BJ (cell line): ENCODE measurements at regions not wholly inside any gene's neighbourhood (a gene's known extent, or its start where the extent isn't known, plus 50 kb on each side); places are given as distances from the start of the nearest gene placed in this dataset.

Experiments used
- CTCF ChIA-PET: fragments of 350-600 bp; formaldehyde crosslinking; extraction: SDS; loops from one replicate; lab custom pipeline; 2021; ENCODE audit warnings: antibody characterized with exemption, inconsistent platforms; lab: Yijun Ruan, JAX
- POLR2A ChIA-PET: fragments of 300-600 bp; sonication (Branson Sonifier 250); formaldehyde crosslinking; extraction: SDS; loops from one replicate; lab custom pipeline; 2021; ENCODE audit warnings: antibody characterized with exemption; lab: Charles Lee
- DNase-seq: peaks from one replicate; pipeline ENCODE4 v3.0.0-alpha.2; 2011; ENCODE audit warnings: low read depth
- H3K27me3 ChIP-seq: 2 replicates; pipeline ENCODE4 v1.6.0; 2011; ENCODE audit warnings: low read length; ENCODE audit not compliant: control insufficient read depth, insufficient read depth
- H3K36me3 ChIP-seq: 2 replicates; pipeline ENCODE4 v1.5.1; 2011; ENCODE audit warnings: low read length; ENCODE audit not compliant: control insufficient read depth, insufficient read depth
- H3K4me3 ChIP-seq: 2 replicates; pipeline ENCODE4 v1.5.1; 2011; ENCODE audit warnings: low read depth, mild to moderate bottlenecking, control low read depth, low read length
- TF ChIP-seq, protein P1 (sequence below): IDR thresholded peaks from 2 replicates; pipeline ENCODE4 v1.5.1; 2011; ENCODE audit warnings: low read depth, mild to moderate bottlenecking, control low read depth, inconsistent platforms, low read length, moderate library complexity; ENCODE audit not compliant: insufficient read depth

- CTCF ChIA-PET, result no interaction called here
- TF ChIP-seq, protein P1, sequence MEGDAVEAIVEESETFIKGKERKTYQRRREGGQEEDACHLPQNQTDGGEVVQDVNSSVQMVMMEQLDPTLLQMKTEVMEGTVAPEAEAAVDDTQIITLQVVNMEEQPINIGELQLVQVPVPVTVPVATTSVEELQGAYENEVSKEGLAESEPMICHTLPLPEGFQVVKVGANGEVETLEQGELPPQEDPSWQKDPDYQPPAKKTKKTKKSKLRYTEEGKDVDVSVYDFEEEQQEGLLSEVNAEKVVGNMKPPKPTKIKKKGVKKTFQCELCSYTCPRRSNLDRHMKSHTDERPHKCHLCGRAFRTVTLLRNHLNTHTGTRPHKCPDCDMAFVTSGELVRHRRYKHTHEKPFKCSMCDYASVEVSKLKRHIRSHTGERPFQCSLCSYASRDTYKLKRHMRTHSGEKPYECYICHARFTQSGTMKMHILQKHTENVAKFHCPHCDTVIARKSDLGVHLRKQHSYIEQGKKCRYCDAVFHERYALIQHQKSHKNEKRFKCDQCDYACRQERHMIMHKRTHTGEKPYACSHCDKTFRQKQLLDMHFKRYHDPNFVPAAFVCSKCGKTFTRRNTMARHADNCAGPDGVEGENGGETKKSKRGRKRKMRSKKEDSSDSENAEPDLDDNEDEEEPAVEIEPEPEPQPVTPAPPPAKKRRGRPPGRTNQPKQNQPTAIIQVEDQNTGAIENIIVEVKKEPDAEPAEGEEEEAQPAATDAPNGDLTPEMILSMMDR, result no peak
Observed at GRCh38 chrX:95367286-95367685, 1317.4 kb upstream of the DIAPH2 start.

DNA sequence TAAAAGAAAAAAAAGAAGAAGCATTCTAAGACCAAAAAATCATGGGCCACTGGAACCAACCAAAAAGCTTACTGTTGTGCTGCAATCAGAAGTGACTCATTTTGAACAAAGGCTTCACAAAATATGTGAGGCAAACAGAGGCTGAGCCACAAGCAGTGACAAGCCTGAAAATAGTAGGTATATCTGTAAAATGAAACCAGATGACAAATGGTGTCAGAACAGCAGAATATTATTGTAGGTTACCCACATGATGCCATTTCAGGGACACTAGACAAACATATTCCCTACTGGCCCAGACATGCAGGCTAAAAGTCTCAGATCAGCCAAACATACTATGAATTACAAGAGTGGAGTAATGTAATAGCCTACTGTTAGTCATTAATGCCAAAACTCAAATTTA, 1301.8 kb upstream of the DIAPH2 start:
- TF ChIP-seq, protein P1, result no peak
- H3K36me3 ChIP-seq, result no peaks in the 10 kb centered on the region
- ChIA-PET POLR2A (no interaction called here), CTCF (no interaction called here)
- no peak for DNase-seq
- no peak overlapping the region for H3K4me3 ChIP-seq
- no peaks in the 10 kb centered on the region for H3K27me3 ChIP-seq

More at GRCh38 chrX:95367286-95367685, 1317.4 kb upstream of the DIAPH2 start:
- Histone ChIP-seq H3K4me3 (no peak overlapping the region), H3K36me3 (no peaks in the 10 kb centered on the region), H3K27me3 (no peaks in the 10 kb centered on the region)
- POLR2A ChIA-PET, result no interaction called here
- DNase-seq, result no peak

DNA sequence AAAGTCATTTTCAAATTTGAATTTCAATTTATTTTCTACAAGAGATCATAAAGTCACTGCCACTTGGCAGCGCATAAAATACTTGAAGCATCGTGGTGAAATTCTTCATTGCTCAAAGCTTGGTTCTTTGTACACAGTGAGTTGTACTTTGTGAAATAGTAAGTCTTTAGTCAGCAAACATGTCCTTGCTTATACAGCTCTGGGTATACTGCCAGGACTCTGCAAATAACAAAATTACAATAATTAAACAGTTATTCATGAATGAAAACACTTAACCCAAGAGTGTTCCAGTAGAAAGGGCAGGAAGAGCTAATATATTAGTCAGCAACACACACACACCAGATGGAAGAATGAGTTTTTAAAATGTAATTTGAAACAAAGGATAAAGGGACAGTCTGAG, 1300.9 kb upstream of the DIAPH2 start:
- ChIA-PET CTCF (no interaction called here), POLR2A (no interaction called here)
- no peak for DNase-seq
- Histone ChIP-seq H3K36me3 (no peaks in the 10 kb centered on the region), H3K4me3 (no peak overlapping the region), H3K27me3 (no peaks in the 10 kb centered on the region)
- TF ChIP-seq, protein P1, result no peak

DNA sequence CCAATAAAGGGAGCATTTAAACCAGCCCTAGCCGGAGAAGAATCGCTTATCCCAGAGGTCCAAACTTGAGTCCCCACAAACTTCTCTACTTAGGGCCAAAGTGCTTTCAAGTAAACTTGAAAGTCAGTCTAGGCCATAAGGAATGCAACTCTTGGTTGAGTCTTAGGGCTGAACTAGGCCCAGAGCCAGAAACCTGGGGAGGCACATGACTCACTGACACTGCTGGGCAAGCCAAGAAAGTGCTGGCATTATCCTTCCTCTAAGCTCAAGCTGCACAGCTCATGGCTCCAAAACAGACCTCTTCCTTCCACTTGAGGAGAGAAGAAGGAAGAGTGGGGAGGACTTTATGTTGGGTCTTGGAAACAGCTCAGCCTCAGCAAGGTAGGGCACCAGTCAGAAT, 1257.3 kb upstream of the DIAPH2 start:
- Histone ChIP-seq H3K36me3 (no peaks in the 10 kb centered on the region), H3K4me3 (no peak overlapping the region), H3K27me3 (no peaks in the 10 kb centered on the region)
- POLR2A ChIA-PET, result no interaction called here
- TF ChIP-seq, protein P1, result no peak
- no peak for DNase-seq
- CTCF ChIA-PET, result no interaction called here

- no peak for DNase-seq
- no peaks in the 10 kb centered on the region for H3K36me3 ChIP-seq
- no peak overlapping the region for H3K4me3 ChIP-seq
- ChIA-PET CTCF (no interaction called here), POLR2A (no interaction called here)
- no peaks in the 10 kb centered on the region for H3K27me3 ChIP-seq
- TF ChIP-seq, protein P1, result no peak
Observed at GRCh38 chrX:95435198-95435597, 1249.4 kb upstream of the DIAPH2 start.
